ENCODE measurements at regions not wholly inside any gene's neighbourhood (a gene's known extent, or its start where the extent isn't known, plus 50 kb on each side); places are given as distances from the start of the nearest gene placed in this dataset.
"Not testable (repeated sequence)": the region's sequence is repeated elsewhere in the genome, so short reads cannot be mapped to it uniquely, and the experiment has no call there.

GRCh38 chr5:74970891-74971290 is 81.5 kb downstream of the GCNT4 start:
- H3K4me3 Mint-ChIP-seq; DNase-seq (ENCODE audit: low spot score); H3K4me1 Mint-ChIP-seq; H3K36me3 Mint-ChIP-seq; ATAC-seq; H3K27me3 Mint-ChIP-seq (ENCODE audit: low read depth); POLR2A ChIA-PET; H3K27ac Mint-ChIP-seq; CTCF ChIA-PET: not testable (repeated sequence)
- H3K9me3 Mint-ChIP-seq, result peaks cover 16% of the 10 kb centered on the region

- no peaks in the 10 kb centered on the region for H3K36me3 Mint-ChIP-seq
These were observed 82.6 kb downstream of the GCNT4 start for GRCh38 chr5:74969726-74970125.

More at GRCh38 chr5:74969726-74970125, 82.6 kb downstream of the GCNT4 start:
- POLR2A ChIA-PET, result no interaction called here
- peaks cover 7% of the 10 kb centered on the region for H3K9me3 Mint-ChIP-seq
- CTCF ChIA-PET, result no interaction called here
- TF ChIP-seq SMAD4 (CRISPR knock-in tag; IDR thresholded peaks at IDR 0.05) (no peak), ZNF232 (CRISPR knock-in tag; IDR thresholded peaks at IDR 0.05) (no peak), AR (CRISPR knock-in tag; IDR thresholded peaks at IDR 0.05) (no peak), AFF4 (CRISPR knock-in tag; IDR thresholded peaks at IDR 0.05; ENCODE audit: borderline replicate concordance) (no peak), CREB1 (CRISPR knock-in tag; IDR thresholded peaks at IDR 0.05) (no peak), ZNF425 (CRISPR knock-in tag; conservative IDR thresholded peaks at IDR 0.05) (no peak), FOXJ3 (CRISPR knock-in tag; IDR thresholded peaks at IDR 0.05; ENCODE audit: borderline replicate concordance) (no peak), FOXP1 (CRISPR knock-in tag; IDR thresholded peaks at IDR 0.05; ENCODE audit: borderline replicate concordance) (no peak), MXD4 (CRISPR knock-in tag; IDR thresholded peaks at IDR 0.05; ENCODE audit: borderline replicate concordance) (no peak), KAT7 (CRISPR knock-in tag; IDR thresholded peaks at IDR 0.05; ENCODE audit: borderline replicate concordance) (no peak)
- no peak for DNase-seq (ENCODE audit: low spot score)
- ATAC-seq, result no peak
- peaks cover 5% of the 10 kb centered on the region; the same call in 1 of the 2 replicates for H3K4me1 Mint-ChIP-seq
- H3K27me3 Mint-ChIP-seq (ENCODE audit: low read depth), result no peaks in the 10 kb centered on the region; the same call in 1 of the 2 replicates
- H3K4me3 Mint-ChIP-seq, result no peak overlapping the region
- no peak overlapping the region for H3K27ac Mint-ChIP-seq
